ENCODE measurements at regions not wholly inside any gene's neighbourhood (a gene's known extent, or its start where the extent isn't known, plus 50 kb on each side); places are given as distances from the start of the nearest gene placed in this dataset.

- CTCF ChIA-PET (ENCODE audit: low intra/inter-chr PET ratio): no interaction called here
- Histone ChIP-seq H3K4me2 (ENCODE audit: insufficient read depth, low read length) (no peak overlapping the region), H4K20me1 (replicated peaks; ENCODE audit: control insufficient read depth, insufficient read depth, low read length) (no peaks in the 10 kb centered on the region), H3K9ac (ENCODE audit: insufficient read depth in 1 of 2, low read depth in 2 of 2, low read length in 2 of 2) (no peak overlapping the region), H2AFZ (ENCODE audit: low read depth, low read length) (no peak overlapping the region), H3K9me3 (replicated peaks; ENCODE audit: control insufficient read depth, insufficient read depth, low read depth, low read length) (no peaks in the 10 kb centered on the region), H3K79me2 (ENCODE audit: control insufficient read depth, insufficient read depth, low read length) (no peaks in the 10 kb centered on the region), H3K27ac (ENCODE audit: extremely low read depth, low read depth, low read length) (no peak overlapping the region), H3K4me1 (replicated peaks in 1 of 2; ENCODE audit: control insufficient read depth in 2 of 2, insufficient read depth in 2 of 2, low read length in 2 of 2) (no peaks in the 10 kb centered on the region), H3K27me3 (ENCODE audit: control insufficient read depth in 2 of 2, insufficient read depth in 2 of 2, low read length in 2 of 2) (no peaks in the 10 kb centered on the region), H3K9me1 (ENCODE audit: control insufficient read depth, insufficient read depth, low read length) (no peaks in the 10 kb centered on the region), H3K36me3 (ENCODE audit: control insufficient read depth, insufficient read depth, low read length) (no peaks in the 10 kb centered on the region), H3K4me3 (no peak overlapping the region)
- FAIRE-seq (no peak), ATAC-seq (no peak), DNase-seq (ENCODE audit: extremely low read depth in 1 of 4, low spot score in 3 of 4) (no peak)
- POLR2A ChIA-PET: no interaction called here
- intact Hi-C loops (cut with micrococcal nuclease) (no loop called here), in situ Hi-C loops (cut with MboI) (no loop called here)
- BruUV-seq (replicated peaks): no TSS peak
- no peak for TF ChIP-seq UBTF (IDR thresholded peaks at IDR 0.05; ENCODE audit: borderline replicate concordance in 1 of 2, low read depth in 2 of 2, low read length in 2 of 2)
- TF ChIP-seq XRCC5 (IDR thresholded peaks at IDR 0.05; ENCODE audit: low read depth, low read length): no peak
- TF ChIP-seq PRMT5 (CRISPR knock-in tag; IDR thresholded peaks at IDR 0.05): no peak
- TF ChIP-seq OTX1 (CRISPR knock-in tag; IDR thresholded peaks at IDR 0.05): no peak
- no peak for TF ChIP-seq CBX3 (IDR thresholded peaks at IDR 0.05; ENCODE audit: borderline replicate concordance in 1 of 2, low read length in 2 of 2)
- TF ChIP-seq, protein P1, sequence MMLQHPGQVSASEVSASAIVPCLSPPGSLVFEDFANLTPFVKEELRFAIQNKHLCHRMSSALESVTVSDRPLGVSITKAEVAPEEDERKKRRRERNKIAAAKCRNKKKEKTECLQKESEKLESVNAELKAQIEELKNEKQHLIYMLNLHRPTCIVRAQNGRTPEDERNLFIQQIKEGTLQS (IDR thresholded peaks at IDR 0.05): no peak
- TF ChIP-seq, protein P1 (CRISPR knock-in tag; conservative IDR thresholded peaks at IDR 0.05): no peak
- TF ChIP-seq NCOA2 (IDR thresholded peaks at IDR 0.05; ENCODE audit: partially characterized antibody in 2 of 2): no peak
- TF ChIP-seq ZFP30 (CRISPR knock-in tag; IDR thresholded peaks at IDR 0.05; ENCODE audit: borderline replicate concordance): no peak
- no peak for TF ChIP-seq CSDE1 (IDR thresholded peaks at IDR 0.05)
Observed at GRCh38 chr1:78222960-78223358, 177.2 kb downstream of the GIPC2 start.

Measured in K562 (cell line).